ENCODE measurements at regions not wholly inside any gene's neighbourhood (a gene's known extent, or its start where the extent isn't known, plus 50 kb on each side); places are given as distances from the start of the nearest gene placed in this dataset.

DNA sequence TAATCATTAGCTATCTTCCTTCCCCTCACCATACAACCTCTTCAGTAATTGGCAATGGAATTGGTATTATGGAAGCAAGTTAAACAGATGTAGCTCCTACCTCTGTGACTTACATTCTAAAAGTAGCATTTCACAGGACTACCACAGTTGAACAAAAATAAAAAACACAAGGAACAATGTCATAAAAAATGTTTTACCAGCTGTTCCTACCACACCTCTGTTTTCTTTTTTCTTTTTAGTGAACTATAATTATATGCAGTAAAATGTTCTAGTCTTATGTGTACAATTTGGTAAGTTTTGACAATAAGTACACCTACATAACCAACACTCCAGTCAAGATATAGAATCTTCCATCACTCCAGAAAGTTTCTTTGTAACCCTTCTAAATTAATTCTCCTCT, 54.1 kb upstream of the GEMIN8 start:
- Histone ChIP-seq H3K36me3 (replicated peaks) (no peaks in the 10 kb centered on the region), H3K27me3 (replicated peaks) (no peaks in the 10 kb centered on the region), H3K27ac (no peak overlapping the region), H3K4me3 (ENCODE audit: low read depth, low read length) (no peak overlapping the region)
- TF ChIP-seq, protein P1, sequence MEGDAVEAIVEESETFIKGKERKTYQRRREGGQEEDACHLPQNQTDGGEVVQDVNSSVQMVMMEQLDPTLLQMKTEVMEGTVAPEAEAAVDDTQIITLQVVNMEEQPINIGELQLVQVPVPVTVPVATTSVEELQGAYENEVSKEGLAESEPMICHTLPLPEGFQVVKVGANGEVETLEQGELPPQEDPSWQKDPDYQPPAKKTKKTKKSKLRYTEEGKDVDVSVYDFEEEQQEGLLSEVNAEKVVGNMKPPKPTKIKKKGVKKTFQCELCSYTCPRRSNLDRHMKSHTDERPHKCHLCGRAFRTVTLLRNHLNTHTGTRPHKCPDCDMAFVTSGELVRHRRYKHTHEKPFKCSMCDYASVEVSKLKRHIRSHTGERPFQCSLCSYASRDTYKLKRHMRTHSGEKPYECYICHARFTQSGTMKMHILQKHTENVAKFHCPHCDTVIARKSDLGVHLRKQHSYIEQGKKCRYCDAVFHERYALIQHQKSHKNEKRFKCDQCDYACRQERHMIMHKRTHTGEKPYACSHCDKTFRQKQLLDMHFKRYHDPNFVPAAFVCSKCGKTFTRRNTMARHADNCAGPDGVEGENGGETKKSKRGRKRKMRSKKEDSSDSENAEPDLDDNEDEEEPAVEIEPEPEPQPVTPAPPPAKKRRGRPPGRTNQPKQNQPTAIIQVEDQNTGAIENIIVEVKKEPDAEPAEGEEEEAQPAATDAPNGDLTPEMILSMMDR (IDR thresholded peaks at IDR 0.05; ENCODE audit: low read depth, low read length, missing control alignments) = no peak
- no peak for DNase-seq
- in situ Hi-C loops (cut with HindIII; ENCODE audit: low pct_ligation_motif_present, low sequenced_read_pairs) = no loop called here

GRCh38 chrX:14079891-14080430, 50.3 kb upstream of the GEMIN8 start:
- DNase-seq = no peak
- TF ChIP-seq, protein P1 (IDR thresholded peaks at IDR 0.05; ENCODE audit: low read depth, low read length, missing control alignments) = no peak
- H3K4me3 ChIP-seq (ENCODE audit: low read depth, low read length) = no peak overlapping the region
- H3K27me3 ChIP-seq (replicated peaks) = no peaks in the 10 kb centered on the region
- H3K36me3 ChIP-seq (replicated peaks) = no peaks in the 10 kb centered on the region
- no peak overlapping the region for H3K27ac ChIP-seq
- in situ Hi-C loops (cut with HindIII; ENCODE audit: low pct_ligation_motif_present, low sequenced_read_pairs) = no loop called here
